ENCODE measurements at regions not wholly inside any gene's neighbourhood (a gene's known extent, or its start where the extent isn't known, plus 50 kb on each side); places are given as distances from the start of the nearest gene placed in this dataset.
"Not testable (repeated sequence)": the region's sequence is repeated elsewhere in the genome, so short reads cannot be mapped to it uniquely, and the experiment has no call there.

DNA sequence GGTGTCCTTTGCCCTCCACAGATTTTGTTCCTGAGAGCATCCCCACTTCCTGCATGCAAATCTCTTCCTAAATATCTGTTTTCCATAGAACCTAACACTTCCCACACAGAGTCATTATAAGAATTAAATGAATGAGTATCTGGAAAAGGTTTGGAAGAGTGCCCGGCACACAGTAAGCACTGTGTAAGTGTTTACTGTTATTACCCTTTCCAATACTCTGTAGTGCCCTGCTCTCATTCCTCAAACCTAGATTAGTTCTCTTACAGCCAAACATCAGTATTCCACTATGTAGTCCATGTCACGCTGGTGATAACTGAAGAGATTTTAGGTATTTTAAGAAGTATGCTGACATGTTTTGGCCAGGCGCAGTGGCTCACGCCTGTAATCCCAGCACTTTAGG is 57.3 kb upstream of the PHF21A start:
- H3K4me1 ChIP-seq = no peaks in the 10 kb centered on the region
- peaks cover 0 to 3% (median 0%) of the 10 kb centered on the region in 3 donors for H3K27me3 ChIP-seq
- no peaks in the 10 kb centered on the region for H3K36me3 ChIP-seq
- no peak overlapping the region for H3K27ac ChIP-seq
- no peaks in the 10 kb centered on the region for H3K9me3 ChIP-seq
- intact Hi-C loops (cut with DNase I; ENCODE audit: low total_unique reads) = no loop called here
- in situ Hi-C loops (cut with MboI; ENCODE audit: low sequenced_read_pairs in 4 of 4) = no loop called here
- ATAC-seq (no peak), DNase-seq (no peak)
- TF ChIP-seq POLR2A (IDR thresholded peaks at IDR 0.05) = no peak
- TF ChIP-seq, protein P1, sequence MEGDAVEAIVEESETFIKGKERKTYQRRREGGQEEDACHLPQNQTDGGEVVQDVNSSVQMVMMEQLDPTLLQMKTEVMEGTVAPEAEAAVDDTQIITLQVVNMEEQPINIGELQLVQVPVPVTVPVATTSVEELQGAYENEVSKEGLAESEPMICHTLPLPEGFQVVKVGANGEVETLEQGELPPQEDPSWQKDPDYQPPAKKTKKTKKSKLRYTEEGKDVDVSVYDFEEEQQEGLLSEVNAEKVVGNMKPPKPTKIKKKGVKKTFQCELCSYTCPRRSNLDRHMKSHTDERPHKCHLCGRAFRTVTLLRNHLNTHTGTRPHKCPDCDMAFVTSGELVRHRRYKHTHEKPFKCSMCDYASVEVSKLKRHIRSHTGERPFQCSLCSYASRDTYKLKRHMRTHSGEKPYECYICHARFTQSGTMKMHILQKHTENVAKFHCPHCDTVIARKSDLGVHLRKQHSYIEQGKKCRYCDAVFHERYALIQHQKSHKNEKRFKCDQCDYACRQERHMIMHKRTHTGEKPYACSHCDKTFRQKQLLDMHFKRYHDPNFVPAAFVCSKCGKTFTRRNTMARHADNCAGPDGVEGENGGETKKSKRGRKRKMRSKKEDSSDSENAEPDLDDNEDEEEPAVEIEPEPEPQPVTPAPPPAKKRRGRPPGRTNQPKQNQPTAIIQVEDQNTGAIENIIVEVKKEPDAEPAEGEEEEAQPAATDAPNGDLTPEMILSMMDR (IDR thresholded peaks at IDR 0.05 in 4 of 5, conservative IDR thresholded peaks at IDR 0.05 in 1 of 5) = no peak
- H3K4me3 ChIP-seq = no peak overlapping the region

DNA sequence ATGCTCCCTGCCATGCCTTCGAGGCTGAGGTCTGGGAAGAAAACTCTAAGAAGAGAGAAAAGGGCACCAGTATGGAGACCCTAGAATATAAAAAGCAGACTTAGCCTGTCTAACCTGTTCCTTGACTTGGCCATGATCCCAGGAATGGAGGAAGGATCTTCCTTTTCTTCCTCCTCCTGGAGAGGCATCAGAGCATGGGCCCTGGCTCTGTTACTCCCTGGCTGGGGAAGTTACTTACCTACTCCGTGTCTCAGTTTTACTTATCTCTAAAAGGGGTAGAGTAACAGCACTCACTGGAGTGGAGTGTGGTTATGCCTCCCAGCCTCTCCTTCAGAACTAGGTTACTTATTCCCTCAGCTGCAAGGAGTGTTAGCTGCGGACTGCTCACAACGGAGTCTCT is 55.2 kb upstream of the PHF21A start:
- Histone ChIP-seq H3K36me3 (no peaks in the 10 kb centered on the region), H3K4me3 (no peak overlapping the region), H3K9me3 (no peaks in the 10 kb centered on the region), H3K27me3 (no peaks in the 10 kb centered on the region), H3K4me1 (no peaks in the 10 kb centered on the region), H3K27ac (no peak overlapping the region)
- in situ Hi-C loops (cut with MboI; ENCODE audit: low sequenced_read_pairs in 4 of 4) = no loop called here
- intact Hi-C loops (cut with DNase I; ENCODE audit: low total_unique reads) = no loop called here
- ATAC-seq = no peak
- no peak for DNase-seq
- TF ChIP-seq, protein P1 (IDR thresholded peaks at IDR 0.05 in 4 of 5, conservative IDR thresholded peaks at IDR 0.05 in 1 of 5) = no peak
- no peak for TF ChIP-seq POLR2A (IDR thresholded peaks at IDR 0.05)

DNA sequence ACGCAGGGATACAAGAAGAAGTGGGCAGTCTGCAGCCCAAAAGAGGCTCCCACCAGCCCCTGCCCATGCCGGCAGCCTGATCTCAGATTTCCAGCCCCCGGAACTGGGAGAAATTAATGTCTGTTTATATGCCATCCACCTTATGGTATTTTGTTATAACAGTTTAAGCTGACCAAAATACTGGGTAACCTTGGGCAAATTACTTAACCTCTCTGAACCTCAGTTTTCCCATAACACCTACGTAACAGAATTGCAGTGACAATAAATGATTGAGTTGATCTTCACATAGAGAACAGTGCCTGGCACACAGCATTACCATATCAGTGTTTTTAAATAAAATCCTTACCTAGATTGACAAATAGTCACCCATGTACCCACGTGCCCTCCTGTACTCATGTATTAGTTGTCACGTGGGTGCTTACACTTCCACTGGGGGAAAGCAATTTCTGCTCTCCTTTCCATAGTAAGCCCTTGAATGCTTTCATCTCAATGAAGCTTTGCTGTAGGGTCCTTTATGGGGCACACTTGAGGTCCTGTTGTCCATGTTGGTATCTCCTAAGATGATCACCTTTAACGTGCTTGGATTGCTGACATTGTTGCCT is 54.2 kb upstream of the PHF21A start:
- Histone ChIP-seq H3K27ac (no peak overlapping the region), H3K36me3 (no peaks in the 10 kb centered on the region), H3K4me1 (no peaks in the 10 kb centered on the region), H3K27me3 (no peaks in the 10 kb centered on the region), H3K4me3 (no peak overlapping the region), H3K9me3 (no peaks in the 10 kb centered on the region)
- ATAC-seq (no peak), DNase-seq (no peak)
- intact Hi-C loops (cut with DNase I; ENCODE audit: low total_unique reads) = no loop called here
- TF ChIP-seq POLR2A (IDR thresholded peaks at IDR 0.05) = no peak
- TF ChIP-seq, protein P1 (IDR thresholded peaks at IDR 0.05 in 4 of 5, conservative IDR thresholded peaks at IDR 0.05 in 1 of 5) = no peak
- in situ Hi-C loops (cut with MboI; ENCODE audit: low sequenced_read_pairs in 4 of 4) = no loop called here

DNA sequence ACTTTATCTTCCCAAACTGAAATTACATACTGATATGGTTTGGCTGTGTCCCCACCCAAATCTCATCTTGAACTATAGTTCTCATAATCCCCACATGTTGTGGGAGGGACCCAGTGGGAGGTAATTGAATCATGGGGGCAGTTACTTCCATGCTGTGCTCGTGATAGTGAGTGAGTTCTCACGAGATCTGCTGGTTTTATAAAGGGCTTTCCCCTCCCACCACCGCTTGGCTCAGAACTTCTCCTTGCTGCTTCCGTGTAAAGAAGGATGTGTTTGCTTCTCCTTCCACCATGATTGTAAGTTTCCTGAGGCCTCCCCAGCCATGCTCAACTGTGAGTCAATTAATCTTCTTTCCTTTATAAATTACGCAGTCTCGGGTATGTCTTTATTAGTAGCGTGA is 50.4 kb upstream of the PHF21A start:
- H3K27me3 ChIP-seq; in situ Hi-C loops (cut with MboI; ENCODE audit: low sequenced_read_pairs in 4 of 4); DNase-seq; ATAC-seq; H3K9me3 ChIP-seq; H3K4me3 ChIP-seq; intact Hi-C loops (cut with DNase I; ENCODE audit: low total_unique reads); H3K27ac ChIP-seq; H3K4me1 ChIP-seq; H3K36me3 ChIP-seq: not testable (repeated sequence)

All from gastrocnemius medialis (tissue), 4 donors.